Adrenal gland (tissue), 9 donors: ENCODE measurements at regions not wholly inside any gene's neighbourhood (a gene's known extent, or its start where the extent isn't known, plus 50 kb on each side); places are given as distances from the start of the nearest gene placed in this dataset.

ENCODE experiments used
- DNase-seq, 7 donors: peaks; one replicate each; pipeline ENCODE4 v3.0.0-alpha.2; 2019 to 2020
- H3K27ac ChIP-seq, 5 donors: fragments of 200-600 bp; sonication (generic) in 4 of 5; 1 replicate in 3 of 5; 2 replicates in 2 of 5; pipeline versions ENCODE4 v1.5.1 to v1.8.0; 2016 to 2020; ENCODE audit warnings: mild to moderate bottlenecking in 1 of 5
- H3K27me3 ChIP-seq: fragments of 200-600 bp; 2 replicates; pipeline ENCODE4 v1.8.0; 2021
- H3K36me3 ChIP-seq, 2 donors: fragments of 200-600 bp; replicated peaks in 1 of 2; 1 replicate in 1 of 2; 2 replicates in 1 of 2; pipeline versions ENCODE4 v1.5.1 to v1.8.0; 2018 to 2022
- H3K4me1 ChIP-seq, 2 donors: fragments of 200-600 bp; replicated peaks in 1 of 2; 1 replicate in 1 of 2; 2 replicates in 1 of 2; pipeline versions ENCODE4 v1.5.1 to v1.8.0; 2018 to 2021
- H3K4me3 ChIP-seq, 4 donors: fragments of 200-600 bp; sonication (generic) in 3 of 4; one replicate each; pipeline ENCODE4 v1.5.1; 2016 to 2018
- H3K9me3 ChIP-seq, 3 donors: fragments of 200-600 bp; sonication (generic) in 1 of 3; replicated peaks in 1 of 3; 1 replicate in 2 of 3; 2 replicates in 1 of 3; pipeline versions ENCODE4 v1.5.1 to v1.8.0; 2016 to 2021
- POLR2A ChIP-seq, 2 donors: fragments of 450-650 bp; IDR thresholded peaks; one replicate each; pipeline ENCODE4 v1.6.1; 2017; ENCODE audit warnings: antibody characterized with exemption in 2 of 2, mild to moderate bottlenecking in 2 of 2, moderate library complexity in 1 of 2
- WGBS, 4 donors: extraction: QIAGEN DNeasy Blood & Tissue Kit in 2 of 4; methylation state at CpG; one replicate each; pipeline versions ENCODE4 v1.1.5 to v1.1.7; 2013 to 2017; 5-methylcytosine and 5-hydroxymethylcytosine counted together
- intact Hi-C, 2 donors: fragments of 100-400 bp; cut with DNase I; formaldehyde crosslinking; loops; one replicate each; pipeline versions ENCODE4 v1.14.1 to v1.15.0; 2022 to 2023
- TF ChIP-seq, protein P1 (sequence below), 6 experiments: fragments of 450-650 bp in 4 of 6; fragments of 200-600 bp in 2 of 6; sonication (generic) in 1 of 6; IDR thresholded peaks; 1 replicate in 5 of 6; 2 replicates in 1 of 6; pipeline versions ENCODE4 v1.5.1 to v1.8.0; 2016 to 2021; ENCODE audit warnings: antibody characterized with exemption in 6 of 6, mild to moderate bottlenecking in 2 of 6, moderate library complexity in 1 of 6
- donor health status: healthy with polysubstance abuse.
- donor health status: Bipolar disorder and iron deficiency.
- donor health status: DM: yes; HTN: yes; CAD: no.
- donor health status: DM: no; HTN: no; CAD: no.
- donor health status: DM: no; HTN: no; CAD: no.

- peak in 1 of 7 donors; percentile 9 for DNase-seq
- intact Hi-C loops, result no loop called here
- H3K4me1 ChIP-seq, result no peaks in the 10 kb centered on the region
- H3K9me3 ChIP-seq, result no peaks in the 10 kb centered on the region
- TF ChIP-seq POLR2A (IDR thresholded peaks at IDR 0.05), result no peak
- TF ChIP-seq, protein P1, sequence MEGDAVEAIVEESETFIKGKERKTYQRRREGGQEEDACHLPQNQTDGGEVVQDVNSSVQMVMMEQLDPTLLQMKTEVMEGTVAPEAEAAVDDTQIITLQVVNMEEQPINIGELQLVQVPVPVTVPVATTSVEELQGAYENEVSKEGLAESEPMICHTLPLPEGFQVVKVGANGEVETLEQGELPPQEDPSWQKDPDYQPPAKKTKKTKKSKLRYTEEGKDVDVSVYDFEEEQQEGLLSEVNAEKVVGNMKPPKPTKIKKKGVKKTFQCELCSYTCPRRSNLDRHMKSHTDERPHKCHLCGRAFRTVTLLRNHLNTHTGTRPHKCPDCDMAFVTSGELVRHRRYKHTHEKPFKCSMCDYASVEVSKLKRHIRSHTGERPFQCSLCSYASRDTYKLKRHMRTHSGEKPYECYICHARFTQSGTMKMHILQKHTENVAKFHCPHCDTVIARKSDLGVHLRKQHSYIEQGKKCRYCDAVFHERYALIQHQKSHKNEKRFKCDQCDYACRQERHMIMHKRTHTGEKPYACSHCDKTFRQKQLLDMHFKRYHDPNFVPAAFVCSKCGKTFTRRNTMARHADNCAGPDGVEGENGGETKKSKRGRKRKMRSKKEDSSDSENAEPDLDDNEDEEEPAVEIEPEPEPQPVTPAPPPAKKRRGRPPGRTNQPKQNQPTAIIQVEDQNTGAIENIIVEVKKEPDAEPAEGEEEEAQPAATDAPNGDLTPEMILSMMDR (IDR thresholded peaks at IDR 0.05), result no peak
- H3K27ac ChIP-seq, result no peak overlapping the region
- no peak overlapping the region for H3K4me3 ChIP-seq
- no peaks in the 10 kb centered on the region for H3K36me3 ChIP-seq
- 72 to 82% (median 78%) methylated on average over 20 to 21 of the region's 21 CpGs for WGBS, 4 donors
- H3K27me3 ChIP-seq, result no peaks in the 10 kb centered on the region
Observed at GRCh38 chr18:78770139-78770822, 209.3 kb upstream of the SALL3 start.

- Histone ChIP-seq H3K4me1 (no peaks in the 10 kb centered on the region), H3K36me3 (no peaks in the 10 kb centered on the region), H3K27me3 (no peaks in the 10 kb centered on the region), H3K9me3 (no peaks in the 10 kb centered on the region), H3K27ac (no peak overlapping the region), H3K4me3 (no peak overlapping the region)
- TF ChIP-seq, protein P1 (IDR thresholded peaks at IDR 0.05), result no peak
- TF ChIP-seq POLR2A (IDR thresholded peaks at IDR 0.05), result no peak
- no peak for DNase-seq
- 63 to 74% (median 72%) methylated on average over 5 to 12 of the region's 12 CpGs for WGBS, 4 donors
- intact Hi-C loops, result no loop called here
Observed at GRCh38 chr18:78770823-78771139, 208.8 kb upstream of the SALL3 start.

GRCh38 chr18:78771496-78772359, 207.9 kb upstream of the SALL3 start:
- H3K4me1 ChIP-seq, result no peaks in the 10 kb centered on the region
- H3K36me3 ChIP-seq, result no peaks in the 10 kb centered on the region
- no peak overlapping the region for H3K27ac ChIP-seq
- 60 to 81% (median 71%) methylated on average over 8 to 22 of the region's 22 CpGs for WGBS, 4 donors
- H3K9me3 ChIP-seq, result no peaks in the 10 kb centered on the region
- intact Hi-C loops, result no loop called here
- no peaks in the 10 kb centered on the region for H3K27me3 ChIP-seq
- no peak overlapping the region for H3K4me3 ChIP-seq
- TF ChIP-seq, protein P1 (IDR thresholded peaks at IDR 0.05), result no peak
- no peak for TF ChIP-seq POLR2A (IDR thresholded peaks at IDR 0.05)
- no peak for DNase-seq

DNA sequence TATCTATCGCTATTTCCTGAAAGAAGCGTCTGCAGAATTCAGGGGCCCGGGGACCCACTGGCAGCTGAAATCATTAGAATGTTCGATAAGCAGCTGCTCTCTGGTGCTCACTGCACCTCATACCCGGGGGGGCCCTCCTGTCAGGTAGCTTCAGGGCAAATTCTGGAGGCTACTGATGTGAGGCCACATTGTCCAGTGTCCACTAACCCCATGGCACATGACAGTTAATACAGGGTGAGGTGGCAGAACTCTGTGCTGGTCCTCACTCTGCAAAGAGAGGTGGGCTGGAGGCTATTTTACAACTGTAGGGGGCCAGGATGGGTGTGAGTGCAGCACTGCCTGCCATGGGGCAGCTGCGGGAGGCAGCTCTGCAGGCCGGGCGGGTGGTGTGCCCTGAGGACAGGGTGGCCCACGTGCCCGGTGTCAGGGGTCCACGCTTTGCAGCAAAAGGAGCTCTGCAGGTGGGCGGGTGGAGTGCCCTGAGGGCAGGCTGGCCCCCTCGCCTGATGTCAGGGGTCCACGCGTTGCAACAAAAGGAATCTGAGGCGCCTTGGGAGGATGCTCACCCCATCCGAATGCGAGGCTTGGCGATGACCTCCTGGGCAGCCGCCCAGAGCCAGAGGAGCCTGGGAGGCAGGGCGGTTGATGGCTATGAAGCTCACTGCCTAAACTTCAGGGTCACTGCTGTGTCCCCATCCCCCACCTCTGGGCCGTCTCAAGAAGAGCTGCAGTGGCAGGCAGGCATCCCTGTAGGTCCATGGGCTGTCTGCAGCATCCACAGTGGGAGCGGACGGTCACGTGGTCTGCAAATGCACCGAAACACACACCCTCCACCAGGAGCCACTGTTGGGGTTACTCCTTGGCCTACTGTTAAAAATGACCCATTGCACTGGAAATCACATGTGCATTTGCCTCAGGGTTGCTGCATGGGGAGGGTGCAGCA, 207.0 kb upstream of the SALL3 start:
- Histone ChIP-seq H3K27me3 (no peaks in the 10 kb centered on the region), H3K4me1 (no peaks in the 10 kb centered on the region), H3K27ac (no peak overlapping the region), H3K36me3 (no peaks in the 10 kb centered on the region), H3K4me3 (no peak overlapping the region), H3K9me3 (no peaks in the 10 kb centered on the region)
- no peak for DNase-seq
- intact Hi-C loops, result no loop called here
- 61 to 76% (median 70%) methylated on average over 5 to 26 of the region's 26 CpGs for WGBS, 4 donors
- no peak for TF ChIP-seq POLR2A (IDR thresholded peaks at IDR 0.05)
- TF ChIP-seq, protein P1 (IDR thresholded peaks at IDR 0.05), result no peak
